ENCODE measurements at regions not wholly inside any gene's neighbourhood (a gene's known extent, or its start where the extent isn't known, plus 50 kb on each side); places are given as distances from the start of the nearest gene placed in this dataset.

DNA sequence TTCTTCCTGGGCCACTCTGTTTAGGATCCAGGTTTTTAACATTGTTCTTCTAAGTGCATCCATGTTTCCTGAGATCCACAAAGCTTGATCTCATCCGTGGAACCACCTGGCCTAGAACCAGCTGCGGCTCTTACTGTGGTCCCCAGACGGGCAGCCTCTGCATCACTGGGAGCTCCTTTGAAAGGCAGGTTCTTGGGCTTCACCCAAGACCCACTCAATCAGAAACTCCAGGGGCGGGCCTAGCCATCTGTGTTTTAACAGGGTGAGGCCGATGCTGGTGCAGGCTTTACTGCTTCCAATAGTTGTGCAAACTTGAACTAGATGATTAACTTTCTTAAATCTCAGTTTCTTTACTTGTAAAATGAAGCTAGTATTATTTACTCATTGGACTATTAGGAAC, 605.7 kb downstream of the FGF9 start:
- no peak for DNase-seq
- Histone ChIP-seq H2AFZ (ENCODE audit: insufficient read depth, low read depth, low read length, poor library complexity, severe bottlenecking) (no peak overlapping the region), H3K4me3 (ENCODE audit: control extremely low read depth in 1 of 5, extremely low read depth in 1 of 5, insufficient read depth in 1 of 5, low read depth in 2 of 5, low read length in 4 of 5) (no peak overlapping the region), H3K36me3 (replicated peaks in 1 of 2; ENCODE audit: control extremely low read depth in 1 of 2, control insufficient read depth in 1 of 2, extremely low read depth in 1 of 2, insufficient read depth in 2 of 2, low read length in 1 of 2) (no peaks in the 10 kb centered on the region), H3K9me3 (ENCODE audit: control extremely low read depth in 1 of 3, control insufficient read depth in 2 of 3, insufficient read depth in 1 of 3, low read length in 2 of 3) (no peaks in the 10 kb centered on the region), H3K4me2 (replicated peaks; ENCODE audit: low read depth, low read length, poor library complexity, severe bottlenecking) (no peak overlapping the region), H3K4me1 (ENCODE audit: control insufficient read depth in 2 of 2, insufficient read depth in 2 of 2, low read length in 2 of 2) (no peaks in the 10 kb centered on the region), H4K20me1 (ENCODE audit: control insufficient read depth, insufficient read depth, low read length, poor library complexity, severe bottlenecking) (no peaks in the 10 kb centered on the region), H3K79me2 (ENCODE audit: control insufficient read depth, insufficient read depth, low read length) (no peaks in the 10 kb centered on the region), H3K27me3 (replicated peaks in 1 of 4; ENCODE audit: control extremely low read depth in 1 of 4, control insufficient read depth in 3 of 4, insufficient read depth in 4 of 4, low read length in 3 of 4) (no peaks in the 10 kb centered on the region), H3K9ac (ENCODE audit: low read length) (no peak overlapping the region), H3K27ac (ENCODE audit: low read length in 2 of 2) (no peak overlapping the region)
- no peaks in the 10 kb centered on the region for H3K27me3 Mint-ChIP-seq
- CTCF ChIA-PET = interaction anchor here (1.0 to 5.2 kb wide), 4 partner anchors 10 to 637 kb away, joined by 3 to 70 read pairs (median 3); no protein-coding TSS in a partner anchor
- no peak for ATAC-seq (ENCODE audit: low read depth)
- H3K9me3 Mint-ChIP-seq (ENCODE audit: insufficient read depth) = no peaks in the 10 kb centered on the region
- WGBS (ENCODE audit: insufficient coverage) = 90% methylated on average over 4 of the region's 5 CpGs
- H3K4me1 Mint-ChIP-seq = peaks cover 6% of the 10 kb centered on the region
- intact Hi-C loops (cut with micrococcal nuclease) = loop anchor here (5.0 to 10.0 kb wide), 2 partner anchors 214 to 242 kb away; no protein-coding TSS in a partner anchor
- no peak overlapping the region for H3K4me3 Mint-ChIP-seq
- TF ChIP-seq, protein P1, sequence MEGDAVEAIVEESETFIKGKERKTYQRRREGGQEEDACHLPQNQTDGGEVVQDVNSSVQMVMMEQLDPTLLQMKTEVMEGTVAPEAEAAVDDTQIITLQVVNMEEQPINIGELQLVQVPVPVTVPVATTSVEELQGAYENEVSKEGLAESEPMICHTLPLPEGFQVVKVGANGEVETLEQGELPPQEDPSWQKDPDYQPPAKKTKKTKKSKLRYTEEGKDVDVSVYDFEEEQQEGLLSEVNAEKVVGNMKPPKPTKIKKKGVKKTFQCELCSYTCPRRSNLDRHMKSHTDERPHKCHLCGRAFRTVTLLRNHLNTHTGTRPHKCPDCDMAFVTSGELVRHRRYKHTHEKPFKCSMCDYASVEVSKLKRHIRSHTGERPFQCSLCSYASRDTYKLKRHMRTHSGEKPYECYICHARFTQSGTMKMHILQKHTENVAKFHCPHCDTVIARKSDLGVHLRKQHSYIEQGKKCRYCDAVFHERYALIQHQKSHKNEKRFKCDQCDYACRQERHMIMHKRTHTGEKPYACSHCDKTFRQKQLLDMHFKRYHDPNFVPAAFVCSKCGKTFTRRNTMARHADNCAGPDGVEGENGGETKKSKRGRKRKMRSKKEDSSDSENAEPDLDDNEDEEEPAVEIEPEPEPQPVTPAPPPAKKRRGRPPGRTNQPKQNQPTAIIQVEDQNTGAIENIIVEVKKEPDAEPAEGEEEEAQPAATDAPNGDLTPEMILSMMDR (IDR thresholded peaks at IDR 0.05) = no peak
- TF ChIP-seq EZH2 (IDR thresholded peaks at IDR 0.05; ENCODE audit: borderline replicate concordance, insufficient read depth, low read depth, low read length, poor library complexity, severe bottlenecking) = no peak
- POLR2A ChIA-PET = no interaction called here
- no peak overlapping the region for H3K27ac Mint-ChIP-seq

DNA sequence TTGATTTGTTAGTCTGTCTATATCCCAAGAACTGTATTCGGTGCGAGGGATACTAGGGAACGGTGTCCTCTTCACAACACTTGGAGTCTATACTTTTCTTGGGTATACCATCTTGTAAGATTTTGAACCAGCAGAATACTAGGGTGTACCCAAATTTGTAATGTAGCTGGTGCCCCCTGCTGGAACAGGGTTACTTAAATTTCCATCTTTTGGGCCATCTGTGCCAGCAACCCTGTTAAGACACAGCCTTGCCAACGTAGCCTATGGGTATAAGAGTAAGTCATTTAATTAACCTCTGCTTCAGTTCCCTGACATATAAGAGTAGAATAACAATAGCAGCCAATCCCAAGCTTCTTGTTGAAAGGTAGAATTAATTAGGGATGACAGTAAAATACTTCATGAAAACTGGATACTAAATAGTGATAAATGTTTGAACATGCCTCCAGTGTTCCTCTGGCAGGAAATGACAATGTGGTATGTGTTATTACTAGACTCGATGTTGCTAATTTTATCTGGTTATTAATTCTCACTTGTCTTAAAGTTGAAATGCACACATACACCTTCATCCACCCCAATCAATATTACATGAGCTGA, 607.6 kb downstream of the FGF9 start:
- ATAC-seq (ENCODE audit: low read depth) (peak; percentile 74), DNase-seq (peak; percentile 75)
- CTCF ChIA-PET = interaction anchor here (0.7 to 5.2 kb wide), 9 partner anchors 9 to 639 kb away, joined by 3 to 70 read pairs (median 4); no protein-coding TSS in a partner anchor
- Histone ChIP-seq H3K36me3 (replicated peaks in 1 of 2; ENCODE audit: control extremely low read depth in 1 of 2, control insufficient read depth in 1 of 2, extremely low read depth in 1 of 2, insufficient read depth in 2 of 2, low read length in 1 of 2) (no peaks in the 10 kb centered on the region), H3K27me3 (replicated peaks in 1 of 4; ENCODE audit: control extremely low read depth in 1 of 4, control insufficient read depth in 3 of 4, insufficient read depth in 4 of 4, low read length in 3 of 4) (no peaks in the 10 kb centered on the region), H3K4me1 (ENCODE audit: control insufficient read depth in 2 of 2, insufficient read depth in 2 of 2, low read length in 2 of 2) (no peaks in the 10 kb centered on the region), H3K79me2 (ENCODE audit: control insufficient read depth, insufficient read depth, low read length) (no peaks in the 10 kb centered on the region), H3K4me3 (ENCODE audit: control extremely low read depth in 1 of 5, extremely low read depth in 1 of 5, insufficient read depth in 1 of 5, low read depth in 2 of 5, low read length in 4 of 5) (no peak overlapping the region), H4K20me1 (ENCODE audit: control insufficient read depth, insufficient read depth, low read length, poor library complexity, severe bottlenecking) (no peaks in the 10 kb centered on the region), H3K4me2 (replicated peaks; ENCODE audit: low read depth, low read length, poor library complexity, severe bottlenecking) (no peak overlapping the region), H2AFZ (ENCODE audit: insufficient read depth, low read depth, low read length, poor library complexity, severe bottlenecking) (no peak overlapping the region), H3K9me3 (ENCODE audit: control extremely low read depth in 1 of 3, control insufficient read depth in 2 of 3, insufficient read depth in 1 of 3, low read length in 2 of 3) (no peaks in the 10 kb centered on the region), H3K9ac (ENCODE audit: low read length) (no peak overlapping the region), H3K27ac (ENCODE audit: low read length in 2 of 2) (no peak overlapping the region)
- Mint-ChIP-seq H3K4me3 (no peak overlapping the region), H3K27me3 (no peaks in the 10 kb centered on the region), H3K9me3 (ENCODE audit: insufficient read depth) (no peaks in the 10 kb centered on the region), H3K27ac (no peak overlapping the region), H3K4me1 (peaks cover 6% of the 10 kb centered on the region)
- WGBS (ENCODE audit: insufficient coverage) = no CpG with 5 or more reads among the region's 5 CpGs
- intact Hi-C loops (cut with micrococcal nuclease) = loop anchor here (1.0 to 10.0 kb wide), 4 partner anchors 164 to 640 kb away; no protein-coding TSS in a partner anchor
- TF ChIP-seq, protein P1 (IDR thresholded peaks at IDR 0.05) = peak; percentile 77
- TF ChIP-seq EZH2 (IDR thresholded peaks at IDR 0.05; ENCODE audit: borderline replicate concordance, insufficient read depth, low read depth, low read length, poor library complexity, severe bottlenecking) = no peak
- POLR2A ChIA-PET = no interaction called here

All from B cell (primary cell).